ENCODE measurements at regions not wholly inside any gene's neighbourhood (a gene's known extent, or its start where the extent isn't known, plus 50 kb on each side); places are given as distances from the start of the nearest gene placed in this dataset.

- TF ChIP-seq POLR2AphosphoS5 (IDR thresholded peaks at IDR 0.05) = no peak
- TF ChIP-seq, protein P1, sequence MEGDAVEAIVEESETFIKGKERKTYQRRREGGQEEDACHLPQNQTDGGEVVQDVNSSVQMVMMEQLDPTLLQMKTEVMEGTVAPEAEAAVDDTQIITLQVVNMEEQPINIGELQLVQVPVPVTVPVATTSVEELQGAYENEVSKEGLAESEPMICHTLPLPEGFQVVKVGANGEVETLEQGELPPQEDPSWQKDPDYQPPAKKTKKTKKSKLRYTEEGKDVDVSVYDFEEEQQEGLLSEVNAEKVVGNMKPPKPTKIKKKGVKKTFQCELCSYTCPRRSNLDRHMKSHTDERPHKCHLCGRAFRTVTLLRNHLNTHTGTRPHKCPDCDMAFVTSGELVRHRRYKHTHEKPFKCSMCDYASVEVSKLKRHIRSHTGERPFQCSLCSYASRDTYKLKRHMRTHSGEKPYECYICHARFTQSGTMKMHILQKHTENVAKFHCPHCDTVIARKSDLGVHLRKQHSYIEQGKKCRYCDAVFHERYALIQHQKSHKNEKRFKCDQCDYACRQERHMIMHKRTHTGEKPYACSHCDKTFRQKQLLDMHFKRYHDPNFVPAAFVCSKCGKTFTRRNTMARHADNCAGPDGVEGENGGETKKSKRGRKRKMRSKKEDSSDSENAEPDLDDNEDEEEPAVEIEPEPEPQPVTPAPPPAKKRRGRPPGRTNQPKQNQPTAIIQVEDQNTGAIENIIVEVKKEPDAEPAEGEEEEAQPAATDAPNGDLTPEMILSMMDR (IDR thresholded peaks at IDR 0.05) = no peak
Observed at GRCh38 chr13:59326717-59327116, 837.0 kb downstream of the DIAPH3 start.

Measured in gastroesophageal sphincter (tissue), 3 donors.